K562 (cell line): ENCODE measurements at regions not wholly inside any gene's neighbourhood (a gene's known extent, or its start where the extent isn't known, plus 50 kb on each side); places are given as distances from the start of the nearest gene placed in this dataset.

Source experiments
- ATAC-seq: fragments of 200-7000 bp; cut with Tn5 transposase; 3 replicates; pipeline ENCODE4 v1.9.1; 2020; ENCODE audit warnings: moderate library complexity
- BruUV-seq: library from RNA; stranded (reverse); fragments of 400-500 nt; replicated peaks from 2 replicates; lab custom pipeline; 2021; lab: Mats Ljungman, UMichigan
- CTCF ChIA-PET: fragments of 300-600 bp; formaldehyde crosslinking; extraction: SDS; loops from one replicate; lab custom pipeline; 2021; ENCODE audit warnings: low intra/inter-chr PET ratio; lab: Yijun Ruan, JAX
- POLR2A ChIA-PET: fragments of 300-600, 350-650 bp; sonication (Branson Sonifier 250); formaldehyde crosslinking; extraction: SDS; loops from one replicate; lab custom pipeline; 2021; ENCODE audit warnings: antibody characterized with exemption, inconsistent platforms; lab: Yijun Ruan, JAX
- DNase-seq, 4 experiments: peaks; one replicate each; pipeline versions ENCODE4 v3.0.0 to v3.0.0-alpha.2; 2011 to 2018; ENCODE audit warnings: low spot score in 3 of 4, mixed read lengths in 3 of 4; ENCODE audit errors: extremely low read depth in 1 of 4
- FAIRE-seq: peaks from 2 replicates; lab custom pipeline; 2011; peaks lifted over from hg19 to GRCh38; lab: Jason Lieb, UNC
- H2AFZ ChIP-seq: 2 replicates; pipeline ENCODE4 v1.6.0; 2011; ENCODE audit warnings: low read depth, low read length, control low read depth, inconsistent platforms
- H3K27ac ChIP-seq: fragments of 200-600 bp; 3 replicates; pipeline ENCODE4 v1.8.0; 2011; ENCODE audit warnings: low read depth, mild to moderate bottlenecking, control low read depth, inconsistent platforms, low read length, moderate library complexity, mixed read lengths; ENCODE audit errors: extremely low read depth
- H3K27me3 ChIP-seq, 2 experiments: fragments of 300-600 bp in 1 of 2; 2 replicates in 1 of 2; 3 replicates in 1 of 2; pipeline versions ENCODE4 v1.6.0 to v1.8.0; 2011; ENCODE audit warnings: inconsistent platforms in 2 of 2, low read length in 2 of 2, mild to moderate bottlenecking in 1 of 2, mixed read lengths in 1 of 2, moderate library complexity in 1 of 2; ENCODE audit not compliant: control insufficient read depth in 2 of 2, insufficient read depth in 2 of 2
- H3K36me3 ChIP-seq: fragments of 300-600 bp; 3 replicates; pipeline ENCODE4 v1.8.0; 2011; ENCODE audit warnings: mild to moderate bottlenecking, low read length, inconsistent platforms; ENCODE audit not compliant: control insufficient read depth, insufficient read depth
- H3K4me1 ChIP-seq, 2 experiments: fragments of 200-600 bp in 1 of 2; replicated peaks in 1 of 2; 2 replicates in 1 of 2; 3 replicates in 1 of 2; pipeline versions ENCODE4 v1.5.1 to v1.8.0; 2011; ENCODE audit warnings: inconsistent platforms in 2 of 2, low read length in 2 of 2, mild to moderate bottlenecking in 1 of 2, mixed read lengths in 1 of 2, moderate library complexity in 1 of 2; ENCODE audit not compliant: control insufficient read depth in 2 of 2, insufficient read depth in 2 of 2
- H3K4me2 ChIP-seq: 2 replicates; pipeline ENCODE4 v1.6.1; 2011; ENCODE audit warnings: low read length, control low read depth, inconsistent platforms, mixed read lengths; ENCODE audit not compliant: insufficient read depth
- H3K4me3 ChIP-seq: fragments of 200-600 bp; sonication (generic), shearing (Covaris generic); 2 replicates; pipeline ENCODE4 v1.5.1; 2016; ENCODE audit warnings: control low read depth, inconsistent platforms
- H3K79me2 ChIP-seq: fragments of 200-600 bp; 3 replicates; pipeline ENCODE4 v1.8.0; 2011; ENCODE audit warnings: low read length, inconsistent platforms; ENCODE audit not compliant: control insufficient read depth, insufficient read depth
- H3K9ac ChIP-seq, 2 experiments: 2 replicates each; pipeline versions ENCODE4 v1.6.0 to v1.6.1; 2011; ENCODE audit warnings: low read depth in 2 of 2, low read length in 2 of 2, control low read depth in 1 of 2, inconsistent platforms in 1 of 2, mild to moderate bottlenecking in 1 of 2, mixed read lengths in 1 of 2; ENCODE audit not compliant: insufficient read depth in 1 of 2
- H3K9me1 ChIP-seq: one replicate; pipeline ENCODE4 v1.6.0; 2011; ENCODE audit warnings: inconsistent platforms, mild to moderate bottlenecking, low read length, moderate library complexity; ENCODE audit not compliant: control insufficient read depth, insufficient read depth
- H3K9me3 ChIP-seq: replicated peaks from 2 replicates; pipeline ENCODE4 v1.5.1; 2011; ENCODE audit warnings: low read depth, low read length, inconsistent platforms; ENCODE audit not compliant: control insufficient read depth, insufficient read depth
- H4K20me1 ChIP-seq: replicated peaks from 2 replicates; pipeline ENCODE4 v1.6.1; 2011; ENCODE audit warnings: low read length, inconsistent platforms, mixed read lengths; ENCODE audit not compliant: control insufficient read depth, insufficient read depth
- ELK1 ChIP-seq: sonication (generic); formaldehyde crosslinking; IDR thresholded peaks from 2 replicates; pipeline ENCODE4 v1.8.1; 2022; ENCODE audit warnings: missing genetic modification reagents
- MITF ChIP-seq: IDR thresholded peaks from 2 replicates; pipeline ENCODE4 v1.6.1; 2014; ENCODE audit warnings: antibody characterized with exemption
- SRSF1 ChIP-seq: fragments of 200-400 bp; formaldehyde crosslinking; IDR thresholded peaks from 2 replicates; pipeline ENCODE4 v1.6.1; 2017; ENCODE audit warnings: mild to moderate bottlenecking, low read depth, low read length, moderate library complexity
- WGBS: fragments of 100-300 bp; shearing (Covaris generic); methylation state at CpG from one replicate; pipeline ENCODE4 v1.1.6; 2016; ENCODE audit warnings: low coverage, mixed read lengths; ENCODE audit not compliant: insufficient coverage; ENCODE audit errors: missing lambda C conversion rate; 5-methylcytosine and 5-hydroxymethylcytosine counted together
- in situ Hi-C: fragments of 300-500 bp; cut with MboI; formaldehyde crosslinking; loops from 4 replicates; pipeline ENCODE4 v1.15.0; 2018; ENCODE audit warnings: inconsistent platforms, mixed read lengths
- intact Hi-C: fragments of 100-400 bp; cut with micrococcal nuclease; formaldehyde crosslinking; loops from 2 replicates; pipeline ENCODE4 v1.14.2; 2022

GRCh38 chr7:22557167-22557566 lies 57.2 kb upstream of the STEAP1B start:
- H3K27me3 ChIP-seq, result no peaks in the 10 kb centered on the region
- no peak overlapping the region; a peak in 1 of 4 replicates for H3K9ac ChIP-seq
- in situ Hi-C loops, result no loop called here
- FAIRE-seq (no peak), DNase-seq (no peak), ATAC-seq (no peak)
- H3K9me3 ChIP-seq, result no peaks in the 10 kb centered on the region
- H3K27ac ChIP-seq, result no peak overlapping the region
- BruUV-seq, result no TSS peak
- H3K36me3 ChIP-seq, result no peaks in the 10 kb centered on the region
- no peak overlapping the region for H3K4me3 ChIP-seq
- WGBS, result 54% methylated on average over 4 of the region's 4 CpGs
- intact Hi-C loops, result no loop called here
- CTCF ChIA-PET, result interaction anchor here (1.9 kb wide), 1 partner anchor 498 kb away, joined by 7 read pairs; no protein-coding TSS in a partner anchor
- POLR2A ChIA-PET, result interaction anchor here (0.5 to 0.8 kb wide), 2 partner anchors 152 to 174 kb away, joined by 3 read pairs; no protein-coding TSS in a partner anchor
- H3K4me1 ChIP-seq, result peaks cover 0 to 8% of the 10 kb centered on the region in 2 experiments; a peak in 3 of 5 replicates
- H3K9me1 ChIP-seq, result peaks cover 3% of the 10 kb centered on the region
- no peaks in the 10 kb centered on the region for H4K20me1 ChIP-seq
- H3K4me2 ChIP-seq, result no peak overlapping the region
- TF ChIP-seq SRSF1 (no peak), ELK1 (no peak), MITF (no peak)
- no peak overlapping the region for H2AFZ ChIP-seq
- no peaks in the 10 kb centered on the region; the same call in 2 of the 3 replicates for H3K79me2 ChIP-seq
